Gastroesophageal sphincter (tissue), 3 donors: ENCODE measurements at regions not wholly inside any gene's neighbourhood (a gene's known extent, or its start where the extent isn't known, plus 50 kb on each side); places are given as distances from the start of the nearest gene placed in this dataset.

ENCODE experiments used
- CTCF ChIP-seq, 4 experiments: fragments of 200-600 bp in 2 of 4; fragments of 450-650 bp in 2 of 4; sonication (generic) in 1 of 4; IDR thresholded peaks; one replicate each; pipeline ENCODE4 v1.5.1; 2017 to 2019; ENCODE audit warnings: antibody characterized with exemption in 4 of 4, mild to moderate bottlenecking in 2 of 4, moderate library complexity in 2 of 4
- EP300 ChIP-seq: sonication (generic); formaldehyde crosslinking; IDR thresholded peaks from one replicate; pipeline ENCODE4 v1.6.1; 2017; ENCODE audit warnings: antibody characterized with exemption, mild to moderate bottlenecking
- POLR2A ChIP-seq, 2 donors: fragments of 450-650 bp; IDR thresholded peaks; one replicate each; pipeline ENCODE4 v1.6.1; 2017; ENCODE audit warnings: antibody characterized with exemption in 2 of 2, mild to moderate bottlenecking in 2 of 2, moderate library complexity in 1 of 2
- POLR2AphosphoS5 ChIP-seq: sonication (generic); formaldehyde crosslinking; IDR thresholded peaks from one replicate; pipeline ENCODE4 v1.6.1; 2017; ENCODE audit warnings: antibody characterized with exemption

- no peak for TF ChIP-seq POLR2A (IDR thresholded peaks at IDR 0.05)
- TF ChIP-seq CTCF (IDR thresholded peaks at IDR 0.05), result no peak
- TF ChIP-seq EP300, result no peak
- TF ChIP-seq POLR2AphosphoS5, result no peak
These were observed 60.0 kb downstream of the C9orf50 start for GRCh38 chr9:129560881-129561306.
